ENCODE measurements at regions not wholly inside any gene's neighbourhood (a gene's known extent, or its start where the extent isn't known, plus 50 kb on each side); places are given as distances from the start of the nearest gene placed in this dataset.
"Not testable (repeated sequence)": the region's sequence is repeated elsewhere in the genome, so short reads cannot be mapped to it uniquely, and the experiment has no call there.

- DNase-seq (ENCODE audit: low spot score): no peak
Measured at GRCh38 chr10:14425034-14425433, 94.3 kb upstream of the FRMD4A start.

- DNase-seq (ENCODE audit: low spot score): no peak
Measured at GRCh38 chr10:14423111-14423744, 92.5 kb upstream of the FRMD4A start.

- DNase-seq (ENCODE audit: low spot score): no peak
Measured at GRCh38 chr10:14422431-14422830, 91.7 kb upstream of the FRMD4A start.

- no peak for DNase-seq (ENCODE audit: low spot score)
Measured at GRCh38 chr10:14421941-14422340, 91.2 kb upstream of the FRMD4A start.

- DNase-seq (ENCODE audit: low spot score): not testable (repeated sequence)
Measured at GRCh38 chr10:14417336-14417735, 86.6 kb upstream of the FRMD4A start.

- no peak for DNase-seq (ENCODE audit: low spot score)
Measured at GRCh38 chr10:14416308-14416700, 85.6 kb upstream of the FRMD4A start.

- DNase-seq (ENCODE audit: low spot score): no peak
Measured at GRCh38 chr10:14415676-14416307, 85.1 kb upstream of the FRMD4A start.

- no peak for DNase-seq (ENCODE audit: low spot score)
Measured at GRCh38 chr10:14414901-14415300, 84.2 kb upstream of the FRMD4A start.

- no peak for DNase-seq (ENCODE audit: low spot score)
Measured at GRCh38 chr10:14413523-14413922, 82.8 kb upstream of the FRMD4A start.

GRCh38 chr10:14412624-14413023 lies 81.9 kb upstream of the FRMD4A start:
- no peak for DNase-seq (ENCODE audit: low spot score)

- no peak for DNase-seq (ENCODE audit: low spot score)
Measured at GRCh38 chr10:14409856-14410458, 79.2 kb upstream of the FRMD4A start.

- no peak for DNase-seq (ENCODE audit: low spot score)
Measured at GRCh38 chr10:14409247-14409646, 78.5 kb upstream of the FRMD4A start.

GRCh38 chr10:14408139-14408538 lies 77.4 kb upstream of the FRMD4A start:
- DNase-seq (ENCODE audit: low spot score): no peak

- no peak for DNase-seq (ENCODE audit: low spot score)
Measured at GRCh38 chr10:14407567-14407966, 76.8 kb upstream of the FRMD4A start.

- no peak for DNase-seq (ENCODE audit: low spot score)
Measured at GRCh38 chr10:14405076-14406065, 74.6 kb upstream of the FRMD4A start.

- no peak for DNase-seq (ENCODE audit: low spot score)
Measured at GRCh38 chr10:14403881-14404623, 73.3 kb upstream of the FRMD4A start.

- no peak for DNase-seq (ENCODE audit: low spot score)
Measured at GRCh38 chr10:14403359-14403758, 72.6 kb upstream of the FRMD4A start.

- no peak for DNase-seq (ENCODE audit: low spot score)
Measured at GRCh38 chr10:14399641-14400040, 68.9 kb upstream of the FRMD4A start.

GRCh38 chr10:14397066-14397465 lies 66.3 kb upstream of the FRMD4A start:
- DNase-seq (ENCODE audit: low spot score): peak; percentile 90

- DNase-seq (ENCODE audit: low spot score): peak; percentile 7
Measured at GRCh38 chr10:14396411-14397048, 65.8 kb upstream of the FRMD4A start.

- no peak for DNase-seq (ENCODE audit: low spot score)
Measured at GRCh38 chr10:14394179-14394578, 63.5 kb upstream of the FRMD4A start.

Data from globus pallidus (tissue), 1 donor.